Pancreas (tissue), 10 donors: ENCODE measurements at regions not wholly inside any gene's neighbourhood (a gene's known extent, or its start where the extent isn't known, plus 50 kb on each side); places are given as distances from the start of the nearest gene placed in this dataset.

ENCODE experiments used
- ATAC-seq, 4 donors: fragments of 200-7000 bp; cut with Tn5 transposase; one replicate each; pipeline versions ENCODE4 v1.8.0 to v1.9.1; 2020; ENCODE audit warnings: mild to moderate bottlenecking in 4 of 4, moderate library complexity in 4 of 4
- DNase-seq, 6 donors: peaks; one replicate each; pipeline ENCODE4 v3.0.0-alpha.2; 2020
- FAIRE-seq: peaks from 2 replicates; lab custom pipeline; 2012; peaks lifted over from hg19 to GRCh38; lab: Jason Lieb, UNC
- H3K27ac ChIP-seq, 4 donors: fragments of 200-600 bp; sonication (generic); 1 replicate in 3 of 4; 2 replicates in 1 of 4; pipeline versions ENCODE4 v1.5.0 to v1.8.0; 2020
- H3K27me3 ChIP-seq, 4 donors: fragments of 200-600 bp; one replicate each; pipeline ENCODE4 v1.8.0; 2021
- H3K36me3 ChIP-seq, 3 donors: fragments of 200-600 bp; sonication (generic) in 1 of 3; one replicate each; pipeline versions ENCODE4 v1.5.0 to v1.8.0; 2020 to 2021
- H3K4me1 ChIP-seq, 3 donors: fragments of 200-600 bp; one replicate each; pipeline ENCODE4 v1.8.0; 2021
- H3K4me3 ChIP-seq, 4 donors: fragments of 200-600 bp; sonication (generic) in 2 of 4; one replicate each; pipeline versions ENCODE4 v1.5.0 to v1.8.0; 2020 to 2021
- H3K9me3 ChIP-seq, 4 donors: fragments of 200-600 bp; one replicate each; pipeline ENCODE4 v1.8.0; 2021
- CTCF ChIP-seq, 4 donors: fragments of 200-600 bp; sonication (generic) in 3 of 4; IDR thresholded peaks; one replicate each; pipeline versions ENCODE4 v1.5.0 to v1.8.0; 2021; ENCODE audit warnings: antibody characterized with exemption in 4 of 4
- WGBS, 2 donors: extraction: QIAGEN DNeasy Blood & Tissue Kit; methylation state at CpG; one replicate each; pipeline ENCODE4 v1.1.7; 2013; 5-methylcytosine and 5-hydroxymethylcytosine counted together
- intact Hi-C, 3 donors: fragments of 100-400 bp; cut with DNase I; formaldehyde crosslinking; loops; one replicate each; pipeline versions ENCODE4 v1.11.1 to v1.14.2; 2022
- donor health status: healthy with polysubstance abuse.
- donor health status: DM: no; HTN: no; CAD: no; lungs with moderate emphysema.
- donor health status: DM: no; HTN: no; CAD: no.
- donor health status: control.
- donor health status: control.
- donor health status: Bipolar disorder and iron deficiency.
- donor health status: DM: yes; HTN: yes; CAD: no.
- donor health status: DM: no; HTN: no; CAD: no.
- donor health status: DM: no; HTN: no; CAD: no.
- donor health status: DM: yes; HTN: yes; CAD: no.

GRCh38 chr4:127214016-127214415 is 418.7 kb upstream of the INTU start:
- Histone ChIP-seq H3K4me3 (no peak overlapping the region), H3K36me3 (no peaks in the 10 kb centered on the region), H3K9me3 (no peaks in the 10 kb centered on the region), H3K27me3 (no peaks in the 10 kb centered on the region), H3K4me1 (no peaks in the 10 kb centered on the region), H3K27ac (no peak overlapping the region)
- ATAC-seq = peak in 1 of 4 donors; percentile 44
- TF ChIP-seq CTCF (IDR thresholded peaks at IDR 0.05) = no peak
- no peak for DNase-seq
- FAIRE-seq = no peak
- intact Hi-C loops = no loop called here
- WGBS, 2 donors = 19 to 23% methylated on average over 2 of the region's 2 CpGs

- DNase-seq = no peak
- intact Hi-C loops = no loop called here
- Histone ChIP-seq H3K27me3 (no peaks in the 10 kb centered on the region), H3K36me3 (no peaks in the 10 kb centered on the region), H3K27ac (no peak overlapping the region), H3K4me1 (no peaks in the 10 kb centered on the region), H3K4me3 (no peak overlapping the region), H3K9me3 (no peaks in the 10 kb centered on the region)
- no peak for FAIRE-seq
- 54 to 71% methylated on average over 4 of the region's 4 CpGs for WGBS, 2 donors
- no peak for ATAC-seq
- TF ChIP-seq CTCF (IDR thresholded peaks at IDR 0.05) = no peak
Measured at GRCh38 chr4:127214931-127215330, 417.8 kb upstream of the INTU start.

DNA sequence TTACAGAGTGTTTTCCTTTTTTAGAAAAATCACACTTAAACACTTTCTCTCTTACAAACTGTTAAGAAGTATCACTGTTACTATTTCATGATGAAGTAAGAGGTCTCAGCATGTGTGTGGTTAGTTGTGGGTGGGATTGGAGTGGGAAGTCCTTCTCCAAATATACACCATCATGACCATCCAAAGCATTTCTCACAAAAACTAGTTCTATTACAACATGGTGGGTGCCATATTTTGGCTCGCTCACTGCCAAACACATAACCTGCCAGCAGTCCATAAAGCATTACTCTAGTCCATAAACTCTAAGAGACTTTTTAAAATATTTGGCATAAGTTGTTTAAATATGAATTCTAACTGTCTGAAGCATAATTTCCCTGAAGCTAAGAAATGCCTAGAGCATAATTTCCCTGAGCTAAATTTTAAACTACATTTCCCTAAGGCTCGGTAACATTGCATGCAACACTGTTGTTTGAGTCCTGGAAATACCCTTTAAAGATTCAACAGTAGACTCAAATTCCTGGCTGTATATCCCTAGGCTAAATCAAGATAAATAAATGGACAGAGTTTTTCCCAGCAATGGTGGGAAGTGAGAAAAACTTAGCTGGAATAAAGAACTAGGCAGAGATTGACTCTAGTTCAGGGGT is 415.0 kb upstream of the INTU start:
- DNase-seq (no peak), FAIRE-seq (no peak), ATAC-seq (no peak)
- Histone ChIP-seq H3K27me3 (no peaks in the 10 kb centered on the region), H3K36me3 (no peaks in the 10 kb centered on the region), H3K9me3 (no peaks in the 10 kb centered on the region), H3K4me1 (no peaks in the 10 kb centered on the region), H3K27ac (no peak overlapping the region), H3K4me3 (no peak overlapping the region)
- intact Hi-C loops = no loop called here
- WGBS, 2 donors = 58 to 83% methylated on average over 2 of the region's 2 CpGs
- TF ChIP-seq CTCF (IDR thresholded peaks at IDR 0.05) = no peak

DNA sequence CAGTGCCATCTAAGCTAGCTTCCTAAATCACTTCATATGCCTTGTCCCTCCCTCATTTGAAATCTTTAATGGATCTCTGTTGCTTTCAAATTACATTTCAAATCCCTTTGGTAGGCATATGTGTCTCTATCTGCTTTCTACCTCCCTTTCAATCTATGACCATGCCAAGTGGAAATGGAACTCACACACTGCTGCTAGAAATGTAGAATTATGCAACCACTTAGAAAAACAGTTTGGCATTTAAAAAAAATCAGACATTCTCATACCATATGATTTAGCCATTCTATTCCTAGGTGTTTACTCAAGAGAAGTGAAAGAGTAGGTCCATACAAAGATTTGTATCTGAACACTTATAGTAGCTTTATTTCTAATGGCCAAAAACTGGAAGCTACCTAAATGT is 413.5 kb upstream of the INTU start:
- DNase-seq = no peak
- intact Hi-C loops = no loop called here
- H3K27me3 ChIP-seq = no peaks in the 10 kb centered on the region
- no peak overlapping the region for H3K4me3 ChIP-seq
- no peaks in the 10 kb centered on the region for H3K9me3 ChIP-seq
- no peak for FAIRE-seq
- H3K4me1 ChIP-seq = no peaks in the 10 kb centered on the region
- no peak for TF ChIP-seq CTCF (IDR thresholded peaks at IDR 0.05)
- H3K36me3 ChIP-seq = no peaks in the 10 kb centered on the region
- no peak for ATAC-seq
- H3K27ac ChIP-seq = no peak overlapping the region

- FAIRE-seq = no peak
- no peaks in the 10 kb centered on the region for H3K9me3 ChIP-seq
- DNase-seq = peak in 1 of 6 donors; percentile 36
- WGBS, 2 donors = 70 to 78% methylated on average over 5 of the region's 5 CpGs
- intact Hi-C loops = no loop called here
- H3K4me3 ChIP-seq = no peak overlapping the region
- H3K27me3 ChIP-seq = no peaks in the 10 kb centered on the region
- no peaks in the 10 kb centered on the region for H3K4me1 ChIP-seq
- no peak for ATAC-seq
- no peak for TF ChIP-seq CTCF (IDR thresholded peaks at IDR 0.05)
- H3K27ac ChIP-seq = no peak overlapping the region
- no peaks in the 10 kb centered on the region for H3K36me3 ChIP-seq
Measured at GRCh38 chr4:127224556-127224955, 408.2 kb upstream of the INTU start.
